Astrocyte (in vitro differentiated cells and primary cell): ENCODE measurements at regions not wholly inside any gene's neighbourhood (a gene's known extent, or its start where the extent isn't known, plus 50 kb on each side); places are given as distances from the start of the nearest gene placed in this dataset.
"Not testable (repeated sequence)": the region's sequence is repeated elsewhere in the genome, so short reads cannot be mapped to it uniquely, and the experiment has no call there.

ENCODE experiments used
- DNase-seq: peaks from one replicate; pipeline ENCODE4 v3.0.0-alpha.2; 2010; ENCODE audit warnings: low read depth
- FAIRE-seq: peaks from 2 replicates; lab custom pipeline; 2011; peaks lifted over from hg19 to GRCh38; lab: Jason Lieb, UNC
- H2AFZ ChIP-seq: 2 replicates; pipeline ENCODE4 v1.6.0; 2012; ENCODE audit warnings: low read depth, low read length, inconsistent platforms
- H3K27ac ChIP-seq: 2 replicates; pipeline ENCODE4 v1.5.1; 2011; ENCODE audit warnings: low read depth, low read length, inconsistent platforms
- H3K27me3 ChIP-seq: 2 replicates; pipeline ENCODE4 v1.6.0; 2011; ENCODE audit warnings: low read length, inconsistent platforms; ENCODE audit not compliant: insufficient read depth
- H3K36me3 ChIP-seq: 2 replicates; pipeline ENCODE4 v1.5.1; 2011; ENCODE audit warnings: low read length, inconsistent platforms; ENCODE audit not compliant: insufficient read depth
- H3K4me1 ChIP-seq: 2 replicates; pipeline ENCODE4 v1.5.1; 2011; ENCODE audit warnings: low read length, inconsistent platforms; ENCODE audit not compliant: insufficient read depth
- H3K4me2 ChIP-seq: 2 replicates; pipeline ENCODE4 v1.6.0; 2012; ENCODE audit warnings: low read length, inconsistent platforms
- H3K4me3 ChIP-seq: 2 replicates; pipeline ENCODE4 v1.5.1; 2011; ENCODE audit warnings: low read depth, mild to moderate bottlenecking, low read length, inconsistent platforms; ENCODE audit not compliant: insufficient read depth
- H3K79me2 ChIP-seq: 2 replicates; pipeline ENCODE4 v1.6.0; 2012; ENCODE audit warnings: mild to moderate bottlenecking, low read length, inconsistent platforms; ENCODE audit not compliant: insufficient read depth
- H3K9ac ChIP-seq: 2 replicates; pipeline ENCODE4 v1.6.0; 2012; ENCODE audit warnings: mild to moderate bottlenecking, low read length, inconsistent platforms
- H3K9me3 ChIP-seq: 2 replicates; pipeline ENCODE4 v1.5.1; 2012; ENCODE audit warnings: low read depth, mild to moderate bottlenecking, low read length, inconsistent platforms; ENCODE audit not compliant: insufficient read depth
- H4K20me1 ChIP-seq: 2 replicates; pipeline ENCODE4 v1.6.0; 2012; ENCODE audit warnings: low read length, inconsistent platforms; ENCODE audit not compliant: insufficient read depth
- H3K27ac Mint-ChIP-seq: one replicate; pipeline ENCODE4 v1.8.0; 2021; ENCODE audit warnings: mild to moderate bottlenecking, mixed read lengths; ENCODE audit not compliant: unreplicated experiment
- H3K27me3 Mint-ChIP-seq: one replicate; pipeline ENCODE4 v1.8.0; 2021; ENCODE audit warnings: low read depth, mixed read lengths; ENCODE audit not compliant: unreplicated experiment
- H3K36me3 Mint-ChIP-seq: one replicate; pipeline ENCODE4 v1.8.0; 2021; ENCODE audit warnings: low read depth, mixed read lengths; ENCODE audit not compliant: unreplicated experiment
- H3K4me1 Mint-ChIP-seq: one replicate; pipeline ENCODE4 v1.8.0; 2021; ENCODE audit warnings: low read depth, mixed read lengths; ENCODE audit not compliant: unreplicated experiment
- H3K4me3 Mint-ChIP-seq: one replicate; pipeline ENCODE4 v1.8.0; 2021; ENCODE audit warnings: mild to moderate bottlenecking, moderate library complexity, mixed read lengths; ENCODE audit not compliant: unreplicated experiment
- H3K9me3 Mint-ChIP-seq: one replicate; pipeline ENCODE4 v1.8.0; 2021; ENCODE audit warnings: mild to moderate bottlenecking, mixed read lengths; ENCODE audit not compliant: unreplicated experiment
- CTCF ChIP-seq: IDR thresholded peaks from 2 replicates; pipeline ENCODE4 v1.5.1; 2011; ENCODE audit warnings: low read depth, mild to moderate bottlenecking, inconsistent platforms, low read length, moderate library complexity; ENCODE audit not compliant: insufficient read depth
- EZH2 ChIP-seq: IDR thresholded peaks from 2 replicates; pipeline ENCODE4 v1.6.1; 2012; ENCODE audit warnings: mild to moderate bottlenecking, low read length, inconsistent platforms; ENCODE audit not compliant: insufficient read depth

DNA sequence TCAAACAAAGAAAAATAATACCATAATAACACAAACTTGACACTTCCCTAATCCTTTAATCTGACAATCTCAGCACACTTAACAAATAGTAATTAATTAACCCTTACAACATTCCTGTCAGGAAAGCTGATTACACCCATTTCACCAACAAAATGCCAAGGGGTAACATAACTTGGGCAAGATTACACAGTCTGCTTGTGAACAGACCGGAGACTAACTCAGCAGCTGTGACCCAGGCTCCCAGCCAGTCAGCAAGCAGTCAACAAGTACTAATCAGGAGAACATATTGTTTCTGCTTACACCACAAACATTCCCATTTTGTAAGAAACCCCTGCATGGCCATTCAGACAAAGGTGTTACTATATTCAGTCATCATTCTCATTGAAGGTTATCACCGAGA lies 592.5 kb upstream of the FLRT2 start:
- H3K4me3 ChIP-seq, result no peak overlapping the region
- no peak for DNase-seq
- H3K9me3 ChIP-seq, result no peaks in the 10 kb centered on the region
- no peak overlapping the region for H2AFZ ChIP-seq
- H4K20me1 ChIP-seq, result no peaks in the 10 kb centered on the region
- Mint-ChIP-seq H3K4me1 (peaks cover 6% of the 10 kb centered on the region), H3K4me3 (no peak overlapping the region), H3K27ac (no peak overlapping the region), H3K36me3 (no peaks in the 10 kb centered on the region), H3K27me3 (no peaks in the 10 kb centered on the region), H3K9me3 (peaks cover 2% of the 10 kb centered on the region)
- no peaks in the 10 kb centered on the region for H3K36me3 ChIP-seq
- FAIRE-seq, result no peak
- H3K4me2 ChIP-seq, result no peak overlapping the region
- no peaks in the 10 kb centered on the region for H3K4me1 ChIP-seq
- H3K27ac ChIP-seq, result no peak overlapping the region
- H3K79me2 ChIP-seq, result no peaks in the 10 kb centered on the region
- TF ChIP-seq EZH2, result no peak
- no peaks in the 10 kb centered on the region for H3K27me3 ChIP-seq
- no peak overlapping the region for H3K9ac ChIP-seq

- H3K4me1 ChIP-seq, FAIRE-seq, H3K36me3 Mint-ChIP-seq, H3K27ac ChIP-seq, H3K36me3 ChIP-seq, H3K9me3 ChIP-seq, H3K4me2 ChIP-seq, H4K20me1 ChIP-seq, H3K9me3 Mint-ChIP-seq, H2AFZ ChIP-seq, H3K9ac ChIP-seq, H3K4me3 ChIP-seq, H3K27me3 Mint-ChIP-seq, DNase-seq, H3K27me3 ChIP-seq, H3K4me1 Mint-ChIP-seq, H3K27ac Mint-ChIP-seq, H3K4me3 Mint-ChIP-seq, H3K79me2 ChIP-seq: not testable (repeated sequence)
These were observed 585.0 kb upstream of the FLRT2 start for GRCh38 chr14:84944901-84945300.

DNA sequence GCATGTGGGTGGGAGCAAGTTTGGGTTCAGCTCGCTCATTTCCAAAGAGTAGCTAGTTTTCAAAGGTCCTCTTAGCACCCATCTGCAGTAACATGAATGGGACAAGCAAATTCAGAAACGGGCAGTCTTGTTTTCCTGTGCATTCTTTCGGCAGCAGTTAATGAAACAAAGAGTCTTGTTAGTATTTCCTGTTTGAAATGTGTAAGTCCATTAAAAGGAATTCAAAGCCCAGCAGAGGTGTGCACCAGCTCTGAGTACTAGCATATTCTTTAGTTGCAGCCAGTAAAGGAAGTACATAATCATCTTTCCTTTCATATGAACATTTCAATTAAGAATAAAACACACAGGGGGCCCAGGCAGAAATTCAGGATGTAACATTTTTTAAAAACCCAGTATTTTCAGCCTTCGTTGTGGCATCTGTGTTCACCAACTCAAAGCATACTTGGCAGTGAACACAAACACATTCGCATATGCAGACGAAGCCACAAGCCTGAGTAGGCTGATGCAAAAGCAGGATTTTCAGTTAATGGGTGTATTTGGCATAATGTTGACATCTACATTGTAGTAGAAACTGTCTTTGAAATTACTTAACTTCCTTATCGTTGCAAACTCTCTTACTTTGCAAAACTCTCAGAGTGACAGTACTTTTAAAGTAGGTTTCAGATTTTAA lies 570.0 kb upstream of the FLRT2 start:
- Mint-ChIP-seq H3K27ac (no peak overlapping the region), H3K9me3 (peaks cover 1% of the 10 kb centered on the region), H3K36me3 (no peaks in the 10 kb centered on the region), H3K4me3 (no peak overlapping the region), H3K4me1 (peaks cover 4% of the 10 kb centered on the region), H3K27me3 (no peaks in the 10 kb centered on the region)
- Histone ChIP-seq H3K27me3 (no peaks in the 10 kb centered on the region), H3K4me2 (no peak overlapping the region), H4K20me1 (no peaks in the 10 kb centered on the region), H3K79me2 (no peaks in the 10 kb centered on the region), H3K36me3 (no peaks in the 10 kb centered on the region), H3K9ac (no peak overlapping the region), H3K4me3 (no peak overlapping the region), H2AFZ (no peak overlapping the region), H3K9me3 (no peaks in the 10 kb centered on the region), H3K4me1 (no peaks in the 10 kb centered on the region), H3K27ac (no peak overlapping the region)
- FAIRE-seq (no peak), DNase-seq (no peak)
- TF ChIP-seq CTCF (no peak), EZH2 (no peak)
